Panc1 (cell line): ENCODE measurements at regions not wholly inside any gene's neighbourhood (a gene's known extent, or its start where the extent isn't known, plus 50 kb on each side); places are given as distances from the start of the nearest gene placed in this dataset.

ENCODE experiments used
- ATAC-seq: fragments of 200-7000 bp; cut with Tn5 transposase; 2 replicates; pipeline ENCODE4 v1.9.1; 2020; ENCODE audit warnings: mild to moderate bottlenecking, moderate library complexity
- BruUV-seq: library from RNA; stranded (reverse); fragments of 400-500 nt; replicated peaks from 2 replicates; lab custom pipeline; 2021; lab: Mats Ljungman, UMichigan
- CTCF ChIA-PET: fragments of 300-600 bp; sonication (Branson Sonifier 250); formaldehyde crosslinking; loops from one replicate; lab custom pipeline; 2022; ENCODE audit warnings: antibody characterized with exemption; lab: Charles Lee
- POLR2A ChIA-PET: fragments of 300-600 bp; sonication (Branson Sonifier 250); formaldehyde crosslinking; loops from one replicate; lab custom pipeline; 2022; ENCODE audit warnings: antibody characterized with exemption; lab: Charles Lee
- DNase-seq: peaks from one replicate; pipeline ENCODE4 v3.0.0-alpha.2; 2010; ENCODE audit warnings: low read depth, low spot score
- H3K27ac ChIP-seq: 2 replicates; pipeline ENCODE4 v1.5.1; 2011; ENCODE audit warnings: mild to moderate bottlenecking, low read length, inconsistent platforms
- H3K27me3 ChIP-seq: fragments of 200-500 bp; sonication (Bioruptor generic); 2 replicates; pipeline ENCODE4 v1.6.0; 2014; ENCODE audit warnings: low read length, inconsistent platforms; ENCODE audit not compliant: control insufficient read depth, insufficient read depth
- H3K36me3 ChIP-seq: fragments of 200-500 bp; sonication (Bioruptor generic); 2 replicates; pipeline ENCODE4 v1.5.1; 2014; ENCODE audit warnings: inconsistent platforms, mild to moderate bottlenecking, low read length, moderate library complexity; ENCODE audit not compliant: control insufficient read depth, insufficient read depth
- H3K4me1 ChIP-seq: 2 replicates; pipeline ENCODE4 v1.5.1; 2011; ENCODE audit warnings: inconsistent platforms, mild to moderate bottlenecking, low read length, moderate library complexity; ENCODE audit not compliant: control insufficient read depth, insufficient read depth
- H3K4me3 ChIP-seq, 2 experiments: 2 replicates each; pipeline ENCODE4 v1.5.1; 2011 to 2012; ENCODE audit warnings: low read depth in 2 of 2, low read length in 2 of 2, mild to moderate bottlenecking in 2 of 2, inconsistent platforms in 1 of 2, moderate library complexity in 1 of 2
- H3K9me3 ChIP-seq: fragments of 200-500 bp; sonication (Bioruptor generic); 2 replicates; pipeline ENCODE4 v1.5.1; 2014; ENCODE audit warnings: low read depth, mild to moderate bottlenecking, inconsistent platforms, low read length, moderate library complexity; ENCODE audit not compliant: control insufficient read depth, insufficient read depth
- CTCF ChIP-seq: fragments of 450-650 bp; IDR thresholded peaks from 2 replicates; pipeline ENCODE4 v1.5.1; 2017; ENCODE audit warnings: mild to moderate bottlenecking
- POLR2AphosphoS5 ChIP-seq: IDR thresholded peaks from 2 replicates; pipeline ENCODE4 v1.6.1; 2012; ENCODE audit warnings: mild to moderate bottlenecking, low read depth, low read length, moderate library complexity
- SIN3A ChIP-seq: IDR thresholded peaks from 2 replicates; pipeline ENCODE4 v1.6.1; 2012; ENCODE audit warnings: low read depth, mild to moderate bottlenecking, low read length, moderate library complexity, borderline replicate concordance; ENCODE audit not compliant: insufficient read depth
- TCF7L2 ChIP-seq: IDR thresholded peaks from 2 replicates; pipeline ENCODE4 v1.6.1; 2011; ENCODE audit warnings: mild to moderate bottlenecking, low read depth, low read length, inconsistent platforms
- in situ Hi-C: cut with HindIII; loops from 2 replicates; pipeline ENCODE4 v1.10.0; 2016; ENCODE audit warnings: low sequenced_read_pairs, low pct_unique_long_range_greater_than_20kb
- intact Hi-C: fragments of 100-400 bp; cut with micrococcal nuclease; formaldehyde crosslinking; loops from one replicate; pipeline ENCODE4 v1.10.0; 2022; ENCODE audit not compliant: unreplicated experiment
- TF ChIP-seq, protein P1 (sequence below), 2 experiments: IDR thresholded peaks; 2 replicates each; pipeline ENCODE4 v1.6.1; 2011 to 2012; ENCODE audit warnings: low read depth in 2 of 2, control low read depth in 1 of 2, low read length in 1 of 2, mild to moderate bottlenecking in 1 of 2, moderate library complexity in 1 of 2; ENCODE audit not compliant: insufficient read depth in 1 of 2

DNA sequence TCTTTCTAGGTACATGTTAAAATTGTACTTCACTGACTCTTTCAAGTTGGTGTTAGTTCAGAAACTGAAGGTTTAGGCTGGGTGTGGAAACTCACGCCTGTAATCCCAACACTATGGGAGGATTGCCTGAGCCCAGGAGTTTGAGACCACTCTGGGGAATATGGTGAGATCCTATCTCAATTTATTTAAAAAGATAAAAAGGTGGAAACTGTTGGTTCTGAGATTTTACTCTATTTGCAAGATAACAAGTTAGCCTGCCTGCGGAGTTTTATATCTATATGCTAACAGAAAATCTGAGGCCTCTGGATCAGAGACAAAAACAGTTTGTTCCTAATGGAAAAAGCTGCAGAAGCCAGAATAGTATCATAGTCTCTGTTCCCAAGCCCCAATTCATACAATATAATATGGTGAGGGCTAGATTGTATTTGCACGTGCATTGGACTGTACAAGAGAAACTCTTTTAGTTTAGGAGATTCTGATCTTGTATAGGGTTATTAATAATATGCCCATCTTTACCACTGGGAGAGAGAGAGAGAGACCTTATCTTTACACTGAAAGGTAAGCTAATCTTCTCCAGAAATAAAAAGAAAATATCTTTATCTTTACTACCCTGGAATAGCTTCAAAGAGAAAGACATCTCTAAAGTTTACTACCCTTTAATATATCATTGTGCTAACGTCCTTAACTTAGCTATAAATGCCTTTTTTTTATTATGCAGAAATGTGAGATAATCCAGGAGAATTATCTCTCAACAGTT is 1267.6 kb downstream of the OTOL1 start:
- ATAC-seq: no peak
- no peaks in the 10 kb centered on the region for H3K4me1 ChIP-seq
- no peak overlapping the region for H3K27ac ChIP-seq
- TF ChIP-seq, protein P1, sequence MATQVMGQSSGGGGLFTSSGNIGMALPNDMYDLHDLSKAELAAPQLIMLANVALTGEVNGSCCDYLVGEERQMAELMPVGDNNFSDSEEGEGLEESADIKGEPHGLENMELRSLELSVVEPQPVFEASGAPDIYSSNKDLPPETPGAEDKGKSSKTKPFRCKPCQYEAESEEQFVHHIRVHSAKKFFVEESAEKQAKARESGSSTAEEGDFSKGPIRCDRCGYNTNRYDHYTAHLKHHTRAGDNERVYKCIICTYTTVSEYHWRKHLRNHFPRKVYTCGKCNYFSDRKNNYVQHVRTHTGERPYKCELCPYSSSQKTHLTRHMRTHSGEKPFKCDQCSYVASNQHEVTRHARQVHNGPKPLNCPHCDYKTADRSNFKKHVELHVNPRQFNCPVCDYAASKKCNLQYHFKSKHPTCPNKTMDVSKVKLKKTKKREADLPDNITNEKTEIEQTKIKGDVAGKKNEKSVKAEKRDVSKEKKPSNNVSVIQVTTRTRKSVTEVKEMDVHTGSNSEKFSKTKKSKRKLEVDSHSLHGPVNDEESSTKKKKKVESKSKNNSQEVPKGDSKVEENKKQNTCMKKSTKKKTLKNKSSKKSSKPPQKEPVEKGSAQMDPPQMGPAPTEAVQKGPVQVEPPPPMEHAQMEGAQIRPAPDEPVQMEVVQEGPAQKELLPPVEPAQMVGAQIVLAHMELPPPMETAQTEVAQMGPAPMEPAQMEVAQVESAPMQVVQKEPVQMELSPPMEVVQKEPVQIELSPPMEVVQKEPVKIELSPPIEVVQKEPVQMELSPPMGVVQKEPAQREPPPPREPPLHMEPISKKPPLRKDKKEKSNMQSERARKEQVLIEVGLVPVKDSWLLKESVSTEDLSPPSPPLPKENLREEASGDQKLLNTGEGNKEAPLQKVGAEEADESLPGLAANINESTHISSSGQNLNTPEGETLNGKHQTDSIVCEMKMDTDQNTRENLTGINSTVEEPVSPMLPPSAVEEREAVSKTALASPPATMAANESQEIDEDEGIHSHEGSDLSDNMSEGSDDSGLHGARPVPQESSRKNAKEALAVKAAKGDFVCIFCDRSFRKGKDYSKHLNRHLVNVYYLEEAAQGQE (IDR thresholded peaks at IDR 0.05; ENCODE audit: insufficient read depth in 1 of 2, low read depth in 2 of 2, low read length in 1 of 2): no peak
- TF ChIP-seq TCF7L2: no peak
- no peak for TF ChIP-seq POLR2AphosphoS5
- no peak for TF ChIP-seq CTCF
- TF ChIP-seq SIN3A: no peak
- POLR2A ChIA-PET: no interaction called here
- no peaks in the 10 kb centered on the region for H3K36me3 ChIP-seq
- no peak overlapping the region for H3K4me3 ChIP-seq
- peaks cover 8% of the 10 kb centered on the region; the same call in 1 of the 2 replicates for H3K9me3 ChIP-seq
- intact Hi-C loops (loop anchor here (10.0 kb wide), 1 partner anchor 251 kb away; no protein-coding TSS in a partner anchor), in situ Hi-C loops (no loop called here)
- no TSS peak for BruUV-seq
- no peaks in the 10 kb centered on the region for H3K27me3 ChIP-seq
- CTCF ChIA-PET: no interaction called here
- no peak for DNase-seq

DNA sequence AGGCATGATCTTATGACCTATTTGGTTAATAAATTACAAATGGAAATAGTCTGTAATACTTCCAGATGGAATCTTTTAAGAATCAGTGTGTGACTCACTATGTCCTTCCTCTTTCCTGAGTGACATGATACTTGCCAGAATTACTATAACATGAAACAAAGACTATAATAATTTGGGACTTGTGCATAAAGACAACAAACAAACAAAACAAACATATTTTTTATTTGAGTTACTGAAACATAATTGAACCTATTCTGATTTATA is 1268.1 kb downstream of the OTOL1 start:
- Histone ChIP-seq H3K27me3 (no peaks in the 10 kb centered on the region), H3K4me3 (no peak overlapping the region), H3K27ac (no peak overlapping the region), H3K36me3 (no peaks in the 10 kb centered on the region), H3K9me3 (peaks cover 8% of the 10 kb centered on the region; the same call in 1 of the 2 replicates), H3K4me1 (no peaks in the 10 kb centered on the region)
- ChIA-PET CTCF (no interaction called here), POLR2A (no interaction called here)
- TF ChIP-seq TCF7L2 (no peak), SIN3A (no peak), CTCF (no peak), POLR2AphosphoS5 (no peak)
- TF ChIP-seq, protein P1 (IDR thresholded peaks at IDR 0.05; ENCODE audit: insufficient read depth in 1 of 2, low read depth in 2 of 2, low read length in 1 of 2): no peak
- BruUV-seq: no TSS peak
- intact Hi-C loops: loop anchor here (10.0 kb wide), 1 partner anchor 250 kb away; no protein-coding TSS in a partner anchor
- ATAC-seq (no peak), DNase-seq (no peak)
- in situ Hi-C loops: no loop called here
